ENCODE measurements at regions not wholly inside any gene's neighbourhood (a gene's known extent, or its start where the extent isn't known, plus 50 kb on each side); places are given as distances from the start of the nearest gene placed in this dataset.

DNA sequence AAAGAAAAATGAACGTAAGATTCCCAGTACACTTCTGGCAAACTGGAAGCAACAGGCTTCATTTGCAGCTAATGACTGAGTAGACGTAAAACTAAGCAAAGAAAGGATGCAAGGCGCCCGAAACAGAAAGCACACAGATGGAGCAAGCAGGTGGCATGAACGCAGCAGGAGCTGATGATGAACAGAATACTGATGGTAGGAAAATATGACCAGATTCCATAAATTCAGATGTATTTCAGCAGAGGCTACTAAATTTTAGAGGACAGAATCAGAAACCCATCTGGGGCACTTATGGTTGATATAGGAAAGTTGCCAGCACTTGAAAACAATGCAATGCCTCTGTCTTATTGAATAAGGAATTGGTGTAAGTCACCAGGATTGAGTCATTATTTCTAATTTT lies 658.7 kb upstream of the LINC00305 start:
- Histone ChIP-seq H3K27ac (ENCODE audit: low read length) (no peak overlapping the region), H3K4me3 (ENCODE audit: low read length) (no peak overlapping the region), H3K79me2 (ENCODE audit: low read length) (no peaks in the 10 kb centered on the region), H3K36me3 (replicated peaks; ENCODE audit: low read depth, low read length) (no peaks in the 10 kb centered on the region), H3K27me3 (ENCODE audit: low read depth, low read length) (no peaks in the 10 kb centered on the region), H3K4me2 (ENCODE audit: low read length) (no peak overlapping the region), H2AFZ (ENCODE audit: low read depth, low read length) (no peak overlapping the region), H3K9ac (ENCODE audit: low read length) (no peak overlapping the region), H4K20me1 (ENCODE audit: insufficient read depth, low read length) (no peaks in the 10 kb centered on the region), H3K9me3 (ENCODE audit: insufficient read depth, low read length) (no peaks in the 10 kb centered on the region), H3K4me1 (ENCODE audit: low read length) (no peaks in the 10 kb centered on the region)
- TF ChIP-seq, protein P1, sequence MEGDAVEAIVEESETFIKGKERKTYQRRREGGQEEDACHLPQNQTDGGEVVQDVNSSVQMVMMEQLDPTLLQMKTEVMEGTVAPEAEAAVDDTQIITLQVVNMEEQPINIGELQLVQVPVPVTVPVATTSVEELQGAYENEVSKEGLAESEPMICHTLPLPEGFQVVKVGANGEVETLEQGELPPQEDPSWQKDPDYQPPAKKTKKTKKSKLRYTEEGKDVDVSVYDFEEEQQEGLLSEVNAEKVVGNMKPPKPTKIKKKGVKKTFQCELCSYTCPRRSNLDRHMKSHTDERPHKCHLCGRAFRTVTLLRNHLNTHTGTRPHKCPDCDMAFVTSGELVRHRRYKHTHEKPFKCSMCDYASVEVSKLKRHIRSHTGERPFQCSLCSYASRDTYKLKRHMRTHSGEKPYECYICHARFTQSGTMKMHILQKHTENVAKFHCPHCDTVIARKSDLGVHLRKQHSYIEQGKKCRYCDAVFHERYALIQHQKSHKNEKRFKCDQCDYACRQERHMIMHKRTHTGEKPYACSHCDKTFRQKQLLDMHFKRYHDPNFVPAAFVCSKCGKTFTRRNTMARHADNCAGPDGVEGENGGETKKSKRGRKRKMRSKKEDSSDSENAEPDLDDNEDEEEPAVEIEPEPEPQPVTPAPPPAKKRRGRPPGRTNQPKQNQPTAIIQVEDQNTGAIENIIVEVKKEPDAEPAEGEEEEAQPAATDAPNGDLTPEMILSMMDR (IDR thresholded peaks at IDR 0.05; ENCODE audit: low read depth, low read length), result no peak
- no peak for TF ChIP-seq EZH2phosphoT487 (IDR thresholded peaks at IDR 0.05; ENCODE audit: low read depth)

DNA sequence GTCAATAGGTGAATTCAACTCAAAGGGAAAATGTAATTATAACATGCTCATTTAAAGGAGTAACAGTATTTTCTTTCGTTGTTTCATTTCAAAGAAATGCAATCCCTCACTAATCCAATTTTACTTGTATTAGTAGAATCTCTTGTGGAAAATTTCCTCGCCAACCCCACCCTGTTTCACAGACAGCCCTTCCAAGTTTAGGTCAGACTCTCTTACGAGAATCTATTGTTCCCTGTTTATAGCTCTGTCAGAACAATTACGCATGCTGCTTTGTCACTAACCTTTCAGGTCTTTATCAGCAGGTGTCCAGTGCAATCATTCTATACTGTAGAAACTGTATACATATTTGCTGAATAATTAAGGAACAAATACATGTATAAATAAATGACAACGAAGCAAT lies 657.8 kb upstream of the LINC00305 start:
- no peaks in the 10 kb centered on the region for H3K9me3 ChIP-seq (ENCODE audit: insufficient read depth, low read length)

DNA sequence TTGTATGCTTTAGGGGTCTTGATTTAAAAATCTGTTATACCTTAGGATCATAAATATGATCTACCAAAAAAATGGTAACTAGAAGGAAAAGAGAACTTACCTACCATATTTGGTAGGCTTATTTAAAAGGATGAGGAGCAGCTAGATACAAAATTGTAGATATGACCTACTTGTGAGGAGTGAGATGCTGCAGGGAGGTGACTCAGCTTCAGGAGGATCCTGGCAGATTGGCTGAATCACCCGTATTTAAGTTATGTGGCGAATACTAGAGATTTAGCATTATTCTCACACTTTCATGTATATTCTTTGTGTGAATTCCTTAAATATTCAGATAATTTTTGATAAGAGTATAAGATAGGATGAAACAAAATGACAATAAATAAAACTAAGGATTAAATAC lies 657.3 kb upstream of the LINC00305 start:
- H3K36me3 ChIP-seq (replicated peaks; ENCODE audit: low read depth, low read length), result no peaks in the 10 kb centered on the region
- H2AFZ ChIP-seq (ENCODE audit: low read depth, low read length), result no peak overlapping the region
- no peaks in the 10 kb centered on the region for H3K4me1 ChIP-seq (ENCODE audit: low read length)
- no peak overlapping the region for H3K27ac ChIP-seq (ENCODE audit: low read length)
- H3K27me3 ChIP-seq (ENCODE audit: low read depth, low read length), result no peaks in the 10 kb centered on the region
- H3K9me3 ChIP-seq (ENCODE audit: insufficient read depth, low read length), result no peaks in the 10 kb centered on the region
- H4K20me1 ChIP-seq (ENCODE audit: insufficient read depth, low read length), result no peaks in the 10 kb centered on the region
- H3K9ac ChIP-seq (ENCODE audit: low read length), result no peak overlapping the region
- no peak overlapping the region for H3K4me2 ChIP-seq (ENCODE audit: low read length)
- no peak overlapping the region for H3K4me3 ChIP-seq (ENCODE audit: low read length)
- TF ChIP-seq, protein P1 (IDR thresholded peaks at IDR 0.05; ENCODE audit: low read depth, low read length), result no peak
- no peak for TF ChIP-seq EZH2phosphoT487 (IDR thresholded peaks at IDR 0.05; ENCODE audit: low read depth)
- H3K79me2 ChIP-seq (ENCODE audit: low read length), result no peaks in the 10 kb centered on the region

More for the DNA sequence above, 657.8 kb upstream of the LINC00305 start:
- no peaks in the 10 kb centered on the region for H3K36me3 ChIP-seq (replicated peaks; ENCODE audit: low read depth, low read length)
- no peaks in the 10 kb centered on the region for H3K27me3 ChIP-seq (ENCODE audit: low read depth, low read length)
- no peaks in the 10 kb centered on the region for H3K79me2 ChIP-seq (ENCODE audit: low read length)
- TF ChIP-seq, protein P1 (IDR thresholded peaks at IDR 0.05; ENCODE audit: low read depth, low read length), result no peak
- TF ChIP-seq EZH2phosphoT487 (IDR thresholded peaks at IDR 0.05; ENCODE audit: low read depth), result no peak
- H3K4me3 ChIP-seq (ENCODE audit: low read length), result no peak overlapping the region
- no peak overlapping the region for H3K4me2 ChIP-seq (ENCODE audit: low read length)
- H3K4me1 ChIP-seq (ENCODE audit: low read length), result no peaks in the 10 kb centered on the region
- no peak overlapping the region for H2AFZ ChIP-seq (ENCODE audit: low read depth, low read length)
- H4K20me1 ChIP-seq (ENCODE audit: insufficient read depth, low read length), result no peaks in the 10 kb centered on the region
- H3K9ac ChIP-seq (ENCODE audit: low read length), result no peak overlapping the region
- no peak overlapping the region for H3K27ac ChIP-seq (ENCODE audit: low read length)

DNA sequence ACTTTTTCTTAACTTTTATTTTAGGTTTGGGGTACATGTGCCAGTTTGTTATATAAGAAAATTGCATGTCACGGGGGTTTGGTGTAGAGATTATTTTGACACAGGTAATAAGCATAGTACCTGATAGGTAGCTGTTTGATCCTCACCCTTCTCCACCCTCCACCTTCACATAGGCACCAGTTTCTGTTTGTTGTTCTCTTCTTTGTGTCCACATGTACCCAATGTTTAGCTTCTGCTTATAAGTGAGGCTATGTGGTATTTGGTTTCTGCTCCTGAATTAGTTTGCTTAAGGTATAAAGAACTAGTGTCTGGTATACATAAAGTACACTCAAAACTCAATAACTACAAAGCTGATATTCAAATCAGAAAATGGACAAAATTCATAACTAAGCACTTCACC lies 654.6 kb upstream of the LINC00305 start:
- H3K4me3 ChIP-seq (ENCODE audit: low read length), result no peak overlapping the region
- no peaks in the 10 kb centered on the region for H3K4me1 ChIP-seq (ENCODE audit: low read length)
- H3K27me3 ChIP-seq (ENCODE audit: low read depth, low read length), result no peaks in the 10 kb centered on the region
- no peak overlapping the region for H3K4me2 ChIP-seq (ENCODE audit: low read length)
- no peaks in the 10 kb centered on the region for H4K20me1 ChIP-seq (ENCODE audit: insufficient read depth, low read length)
- H3K27ac ChIP-seq (ENCODE audit: low read length), result no peak overlapping the region
- no peak overlapping the region for H3K9ac ChIP-seq (ENCODE audit: low read length)
- H3K9me3 ChIP-seq (ENCODE audit: insufficient read depth, low read length), result no peaks in the 10 kb centered on the region
- H3K36me3 ChIP-seq (replicated peaks; ENCODE audit: low read depth, low read length), result no peaks in the 10 kb centered on the region
- TF ChIP-seq, protein P1 (IDR thresholded peaks at IDR 0.05; ENCODE audit: low read depth, low read length), result no peak
- no peak for TF ChIP-seq EZH2phosphoT487 (IDR thresholded peaks at IDR 0.05; ENCODE audit: low read depth)
- H2AFZ ChIP-seq (ENCODE audit: low read depth, low read length), result no peak overlapping the region
- H3K79me2 ChIP-seq (ENCODE audit: low read length), result no peaks in the 10 kb centered on the region

Data from OCI-LY3 (cell line).